Breast epithelium (tissue), 4 donors: ENCODE measurements at regions not wholly inside any gene's neighbourhood (a gene's known extent, or its start where the extent isn't known, plus 50 kb on each side); places are given as distances from the start of the nearest gene placed in this dataset.

Experiments used
- DNase-seq, 2 donors: peaks; one replicate each; pipeline ENCODE4 v3.0.0-alpha.2; 2019; ENCODE audit warnings: low spot score in 2 of 2
- H3K27ac ChIP-seq, 2 donors: fragments of 200-600 bp; sonication (generic) in 1 of 2; one replicate each; pipeline ENCODE4 v1.5.1; 2016 to 2019; ENCODE audit warnings: mild to moderate bottlenecking in 1 of 2
- H3K27me3 ChIP-seq, 2 donors: fragments of 200-600 bp; sonication (generic) in 1 of 2; one replicate each; pipeline versions ENCODE4 v1.5.1 to v1.6.0; 2017 to 2019; ENCODE audit warnings: control low read depth in 1 of 2, mild to moderate bottlenecking in 1 of 2
- H3K36me3 ChIP-seq: fragments of 200-600 bp; one replicate; pipeline ENCODE4 v1.5.1; 2019
- H3K4me1 ChIP-seq, 2 donors: fragments of 200-600 bp; sonication (generic); one replicate each; pipeline ENCODE4 v1.5.1; 2016 to 2019; ENCODE audit warnings: control low read depth in 1 of 2
- H3K4me3 ChIP-seq, 3 donors: fragments of 200-600 bp; sonication (generic); 1 replicate in 2 of 3; 2 replicates in 1 of 3; pipeline ENCODE4 v1.5.1; 2016 to 2019; ENCODE audit warnings: mild to moderate bottlenecking in 3 of 3, moderate library complexity in 2 of 3
- H3K9me3 ChIP-seq, 2 donors: fragments of 200-600 bp; sonication (generic) in 1 of 2; one replicate each; pipeline ENCODE4 v1.5.1; 2016 to 2019; ENCODE audit warnings: control low read depth in 1 of 2
- POLR2A ChIP-seq: fragments of 450-650 bp; IDR thresholded peaks from one replicate; pipeline ENCODE4 v1.6.1; 2016; ENCODE audit warnings: antibody characterized with exemption, mild to moderate bottlenecking, moderate library complexity
- POLR2AphosphoS5 ChIP-seq, 3 donors: sonication (generic); formaldehyde crosslinking; IDR thresholded peaks; one replicate each; pipeline ENCODE4 v1.6.1; 2017; ENCODE audit warnings: antibody characterized with exemption in 3 of 3
- intact Hi-C: fragments of 100-400 bp; cut with DNase I; formaldehyde crosslinking; loops from one replicate; pipeline ENCODE4 v1.15.1; 2023; ENCODE audit warnings: low total_unique reads
- TF ChIP-seq, protein P1 (sequence below), 3 donors: fragments of 450-650 bp; IDR thresholded peaks; one replicate each; pipeline ENCODE4 v1.5.1; 2016 to 2017; ENCODE audit warnings: antibody characterized with exemption in 3 of 3, mild to moderate bottlenecking in 3 of 3, moderate library complexity in 3 of 3

DNA sequence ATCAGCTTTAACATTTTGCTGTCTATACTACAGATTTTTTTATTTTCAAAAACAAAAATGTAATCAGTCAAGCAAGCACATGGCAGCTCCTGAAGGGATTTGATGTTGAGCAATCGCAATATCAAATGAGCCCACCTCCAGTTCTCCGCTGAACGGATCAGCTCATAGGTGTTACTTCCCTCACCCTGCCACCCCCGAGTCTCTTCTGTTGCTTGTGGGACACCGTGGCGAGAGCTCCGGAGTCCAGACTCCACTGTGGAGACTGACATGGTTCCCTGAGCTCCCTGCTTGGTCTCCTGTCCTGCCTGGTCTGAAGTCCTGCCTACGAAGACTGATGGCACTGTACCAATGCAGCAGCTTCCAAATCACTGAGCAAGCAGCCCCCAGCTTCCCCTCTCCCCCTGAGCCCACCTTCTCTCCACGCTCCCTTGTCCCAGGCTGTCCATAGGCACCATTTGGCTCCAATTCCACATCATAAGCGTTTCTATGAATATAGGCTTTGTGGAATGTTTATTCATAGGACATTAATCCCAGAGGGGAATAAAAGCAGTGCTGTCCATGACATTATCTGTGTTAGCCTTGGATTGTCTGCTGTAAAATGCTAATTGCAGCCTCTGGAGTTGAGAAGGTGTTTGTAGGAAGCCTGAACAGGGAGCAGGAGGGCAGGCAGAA is 162.2 kb downstream of the LY86 start:
- no peak for DNase-seq
- no peak overlapping the region for H3K4me3 ChIP-seq
- no peaks in the 10 kb centered on the region for H3K36me3 ChIP-seq
- H3K27ac ChIP-seq = peak overlapping the region; percentile 80 to 85
- no peaks in the 10 kb centered on the region for H3K27me3 ChIP-seq
- no peaks in the 10 kb centered on the region for H3K9me3 ChIP-seq
- peaks cover 5 to 14% of the 10 kb centered on the region in 2 donors for H3K4me1 ChIP-seq
- intact Hi-C loops = no loop called here
- TF ChIP-seq, protein P1, sequence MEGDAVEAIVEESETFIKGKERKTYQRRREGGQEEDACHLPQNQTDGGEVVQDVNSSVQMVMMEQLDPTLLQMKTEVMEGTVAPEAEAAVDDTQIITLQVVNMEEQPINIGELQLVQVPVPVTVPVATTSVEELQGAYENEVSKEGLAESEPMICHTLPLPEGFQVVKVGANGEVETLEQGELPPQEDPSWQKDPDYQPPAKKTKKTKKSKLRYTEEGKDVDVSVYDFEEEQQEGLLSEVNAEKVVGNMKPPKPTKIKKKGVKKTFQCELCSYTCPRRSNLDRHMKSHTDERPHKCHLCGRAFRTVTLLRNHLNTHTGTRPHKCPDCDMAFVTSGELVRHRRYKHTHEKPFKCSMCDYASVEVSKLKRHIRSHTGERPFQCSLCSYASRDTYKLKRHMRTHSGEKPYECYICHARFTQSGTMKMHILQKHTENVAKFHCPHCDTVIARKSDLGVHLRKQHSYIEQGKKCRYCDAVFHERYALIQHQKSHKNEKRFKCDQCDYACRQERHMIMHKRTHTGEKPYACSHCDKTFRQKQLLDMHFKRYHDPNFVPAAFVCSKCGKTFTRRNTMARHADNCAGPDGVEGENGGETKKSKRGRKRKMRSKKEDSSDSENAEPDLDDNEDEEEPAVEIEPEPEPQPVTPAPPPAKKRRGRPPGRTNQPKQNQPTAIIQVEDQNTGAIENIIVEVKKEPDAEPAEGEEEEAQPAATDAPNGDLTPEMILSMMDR (IDR thresholded peaks at IDR 0.05) = no peak
- TF ChIP-seq POLR2AphosphoS5 (IDR thresholded peaks at IDR 0.05) (no peak), POLR2A (no peak)

DNA sequence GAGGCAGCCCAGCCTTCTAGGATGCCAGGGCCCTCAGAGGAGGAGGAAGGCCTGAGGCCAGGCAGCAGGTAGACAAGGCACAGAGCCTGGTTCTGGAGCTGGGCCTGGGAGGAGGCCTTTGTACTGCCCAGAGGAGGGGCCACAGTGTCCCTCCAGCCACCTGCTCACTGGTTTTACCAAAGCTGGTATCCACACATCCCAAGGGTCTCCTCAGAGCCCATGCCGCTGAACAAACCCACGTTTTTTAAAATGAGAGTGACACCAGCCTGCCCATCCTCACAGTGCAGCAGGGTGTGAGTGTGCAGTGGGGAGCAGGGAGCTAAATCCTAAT is 162.7 kb downstream of the LY86 start:
- intact Hi-C loops = no loop called here
- peaks cover 5 to 14% of the 10 kb centered on the region in 2 donors for H3K4me1 ChIP-seq

DNA sequence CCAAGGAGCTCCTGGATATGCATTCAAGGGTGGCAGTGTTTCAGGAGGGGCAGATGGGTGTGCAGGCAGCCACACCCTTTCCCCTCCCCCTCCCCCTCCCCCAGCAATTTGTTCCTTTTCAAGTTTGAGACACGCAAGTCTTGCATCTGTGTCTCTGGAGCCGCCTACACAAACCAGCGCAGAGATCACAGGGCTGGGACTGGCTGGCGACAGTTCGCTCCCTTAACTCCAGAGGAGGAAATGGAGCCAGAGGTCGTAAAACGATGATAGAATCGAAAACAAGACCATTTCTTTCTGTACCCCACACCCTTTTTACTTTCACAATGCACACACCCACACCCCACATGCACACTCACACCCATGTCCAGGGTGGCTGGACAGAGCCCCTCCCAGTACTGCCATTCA is 163.1 kb downstream of the LY86 start:
- Histone ChIP-seq H3K27me3 (no peaks in the 10 kb centered on the region), H3K27ac (peak overlapping the region; percentile 80 to 85), H3K4me3 (peak overlapping the region in 1 of 3 donors; percentile 14), H3K4me1 (peaks cover 5 to 14% of the 10 kb centered on the region in 2 donors), H3K9me3 (no peaks in the 10 kb centered on the region), H3K36me3 (no peaks in the 10 kb centered on the region)
- DNase-seq = no peak
- TF ChIP-seq, protein P1 (IDR thresholded peaks at IDR 0.05) = no peak
- TF ChIP-seq POLR2A (no peak), POLR2AphosphoS5 (IDR thresholded peaks at IDR 0.05) (no peak)
- intact Hi-C loops = no loop called here

More for the DNA sequence above, 162.7 kb downstream of the LY86 start:
- TF ChIP-seq, protein P1 (IDR thresholded peaks at IDR 0.05) = no peak
- TF ChIP-seq POLR2A = no peak
- TF ChIP-seq POLR2AphosphoS5 (IDR thresholded peaks at IDR 0.05) = no peak
- H3K36me3 ChIP-seq = no peaks in the 10 kb centered on the region
- no peaks in the 10 kb centered on the region for H3K9me3 ChIP-seq
- DNase-seq = no peak
- no peaks in the 10 kb centered on the region for H3K27me3 ChIP-seq
- no peak overlapping the region for H3K4me3 ChIP-seq
- peak overlapping the region; percentile 80 to 85 for H3K27ac ChIP-seq

DNA sequence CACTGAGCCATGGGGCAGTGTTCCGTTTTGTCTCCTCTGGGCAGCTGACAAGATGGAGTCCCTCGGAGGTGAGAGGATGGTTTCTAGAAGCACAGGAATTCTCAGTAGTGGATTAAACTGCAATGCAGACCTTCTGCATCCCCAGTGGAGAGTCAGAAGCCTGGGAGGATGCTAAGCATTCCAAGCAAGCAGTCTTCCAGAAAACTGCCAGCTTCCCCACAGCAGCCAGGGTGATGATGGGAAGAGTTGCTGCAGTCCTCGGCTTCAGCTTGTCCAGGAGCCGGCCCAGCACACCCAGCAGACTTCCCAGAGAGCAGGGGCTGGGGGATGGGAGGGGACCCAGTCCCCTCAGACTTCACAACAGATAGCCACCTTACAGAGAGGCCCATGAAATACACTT is 163.6 kb downstream of the LY86 start:
- intact Hi-C loops = no loop called here
- no peak for DNase-seq
- no peak for TF ChIP-seq POLR2A
- TF ChIP-seq, protein P1 (IDR thresholded peaks at IDR 0.05) = no peak
- TF ChIP-seq POLR2AphosphoS5 (IDR thresholded peaks at IDR 0.05) = no peak
- Histone ChIP-seq H3K36me3 (no peaks in the 10 kb centered on the region), H3K27ac (peak overlapping the region; percentile 80 to 85), H3K4me1 (peaks cover 5 to 14% of the 10 kb centered on the region in 2 donors), H3K9me3 (no peaks in the 10 kb centered on the region), H3K4me3 (peak overlapping the region in 1 of 3 donors; percentile 14), H3K27me3 (no peaks in the 10 kb centered on the region)

DNA sequence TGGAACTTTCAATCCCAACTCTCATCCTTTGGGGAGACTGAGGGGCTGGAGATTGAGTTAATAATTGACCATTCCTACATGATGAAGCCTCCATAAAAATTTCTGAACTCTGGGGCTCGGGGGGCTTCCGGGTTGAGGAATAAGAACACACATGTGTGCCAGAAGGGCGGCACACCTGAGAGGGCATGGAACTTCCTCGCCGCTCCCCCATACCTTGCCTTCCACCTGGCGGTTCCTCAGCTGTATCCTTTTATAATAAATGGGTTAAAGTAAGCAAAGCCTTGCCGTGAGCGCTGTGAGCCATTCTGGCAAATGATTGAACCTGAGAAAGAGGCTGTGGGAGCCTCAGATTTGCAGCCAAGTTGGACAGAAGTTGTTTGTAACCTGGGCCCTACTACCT is 164.8 kb downstream of the LY86 start:
- no peaks in the 10 kb centered on the region for H3K9me3 ChIP-seq
- no peak overlapping the region for H3K27ac ChIP-seq
- peaks cover 5 to 14% of the 10 kb centered on the region in 2 donors for H3K4me1 ChIP-seq
- intact Hi-C loops = no loop called here
- H3K4me3 ChIP-seq = no peak overlapping the region
- no peaks in the 10 kb centered on the region for H3K36me3 ChIP-seq
- TF ChIP-seq POLR2A = no peak
- TF ChIP-seq, protein P1 (IDR thresholded peaks at IDR 0.05) = no peak
- TF ChIP-seq POLR2AphosphoS5 (IDR thresholded peaks at IDR 0.05) = no peak
- DNase-seq = no peak
- H3K27me3 ChIP-seq = no peaks in the 10 kb centered on the region
